Progenitor cell of endocrine pancreas (in vitro differentiated cells): ENCODE measurements at regions not wholly inside any gene's neighbourhood (a gene's known extent, or its start where the extent isn't known, plus 50 kb on each side); places are given as distances from the start of the nearest gene placed in this dataset.

Source experiments
- DNase-seq: peaks from one replicate; pipeline ENCODE4 v3.0.0; 2021; ENCODE audit warnings: low spot score; ENCODE audit not compliant: unreplicated experiment
- H3K27ac Mint-ChIP-seq: 2 replicates; pipeline ENCODE4 v1.8.0; 2021; ENCODE audit warnings: mild to moderate bottlenecking, moderate library complexity, mixed read lengths
- H3K27me3 Mint-ChIP-seq: 2 replicates; pipeline ENCODE4 v1.8.0; 2021; ENCODE audit warnings: mixed read lengths
- H3K36me3 Mint-ChIP-seq: 2 replicates; pipeline ENCODE4 v1.8.0; 2022; ENCODE audit warnings: mixed read lengths; ENCODE audit not compliant: insufficient read depth
- H3K4me1 Mint-ChIP-seq: 2 replicates; pipeline ENCODE4 v1.8.0; 2021; ENCODE audit warnings: low read depth, mixed read lengths
- H3K4me3 Mint-ChIP-seq: 2 replicates; pipeline ENCODE4 v1.8.0; 2021; ENCODE audit warnings: low read depth, mild to moderate bottlenecking, moderate library complexity, mixed read lengths
- H3K9me3 Mint-ChIP-seq: 2 replicates; pipeline ENCODE4 v1.8.0; 2021; ENCODE audit warnings: low read depth, mixed read lengths
- CTCF ChIP-seq: fragments of 200-600 bp; sonication (generic); IDR thresholded peaks from one replicate; pipeline ENCODE4 v1.5.0; 2021; ENCODE audit warnings: antibody characterized with exemption, mild to moderate bottlenecking; ENCODE audit not compliant: unreplicated experiment

DNA sequence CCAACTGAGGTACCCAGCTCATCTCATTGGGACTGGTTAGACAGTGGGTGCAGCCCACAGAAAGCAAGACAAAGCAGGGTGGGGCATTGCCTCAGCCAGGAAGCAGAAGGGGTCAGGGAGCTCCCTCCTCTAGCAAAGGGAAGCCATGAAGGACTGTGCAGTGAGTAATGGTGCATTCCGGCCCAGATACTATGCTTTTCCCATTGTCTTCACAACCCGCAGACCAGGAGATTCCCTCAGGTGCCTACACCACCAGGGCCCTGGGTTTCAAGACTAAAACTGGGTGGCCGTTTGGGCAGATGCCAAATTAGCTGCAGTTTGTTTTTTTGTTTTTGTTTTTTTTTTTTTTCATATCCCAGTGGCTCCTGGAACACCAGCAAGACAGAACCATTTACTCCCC lies 235.3 kb downstream of the TACR3 start:
- H3K27ac Mint-ChIP-seq, result no peak overlapping the region
- H3K4me1 Mint-ChIP-seq, result no peaks in the 10 kb centered on the region
- no peak for DNase-seq
- H3K27me3 Mint-ChIP-seq, result no peaks in the 10 kb centered on the region
- no peaks in the 10 kb centered on the region for H3K36me3 Mint-ChIP-seq
- no peak overlapping the region for H3K4me3 Mint-ChIP-seq
- TF ChIP-seq CTCF, result no peak
- peaks cover 20% of the 10 kb centered on the region for H3K9me3 Mint-ChIP-seq

DNA sequence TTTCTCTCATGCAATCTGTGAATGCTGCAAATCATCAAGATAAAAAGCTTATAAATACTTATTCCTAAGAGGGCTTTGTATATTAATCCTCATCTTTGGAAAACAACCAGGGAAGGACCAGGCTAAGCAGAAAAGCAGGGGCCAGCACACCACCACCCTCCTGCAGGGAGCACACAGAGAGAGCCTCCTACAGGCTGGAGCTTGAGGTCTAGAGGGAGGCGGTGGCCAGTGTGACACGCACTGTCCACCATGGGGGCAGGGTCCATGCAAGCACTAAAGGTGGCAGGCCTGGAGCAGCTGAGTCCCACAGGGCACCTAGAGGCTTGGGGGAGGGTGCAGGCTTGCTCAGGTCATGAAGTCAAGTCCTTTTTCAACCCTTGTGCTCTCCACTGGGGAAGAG lies 236.9 kb downstream of the TACR3 start:
- no peaks in the 10 kb centered on the region for H3K27me3 Mint-ChIP-seq
- TF ChIP-seq CTCF, result no peak
- no peak overlapping the region for H3K4me3 Mint-ChIP-seq
- peaks cover 7% of the 10 kb centered on the region for H3K4me1 Mint-ChIP-seq
- no peak overlapping the region for H3K27ac Mint-ChIP-seq
- no peak for DNase-seq
- peaks cover 20% of the 10 kb centered on the region for H3K9me3 Mint-ChIP-seq
- H3K36me3 Mint-ChIP-seq, result no peaks in the 10 kb centered on the region

DNA sequence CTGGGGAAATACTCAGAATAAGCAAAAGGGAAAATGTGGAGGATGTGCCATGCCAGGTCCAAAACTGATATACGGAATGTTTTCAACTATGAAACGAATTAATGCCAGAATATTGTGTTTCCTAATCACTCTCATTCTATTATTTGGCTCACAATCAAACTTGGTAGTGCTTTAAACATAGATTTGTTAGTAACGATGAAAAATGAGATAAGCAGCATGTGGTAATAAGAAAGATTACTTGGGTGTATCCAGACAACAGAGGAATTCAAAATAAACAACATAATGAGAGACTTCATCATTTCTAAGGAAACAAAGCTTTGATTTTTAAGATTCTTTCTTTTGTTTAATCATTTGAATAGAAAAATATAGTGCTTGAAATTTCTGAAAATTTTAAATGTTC lies 237.3 kb downstream of the TACR3 start:
- Mint-ChIP-seq H3K4me3 (no peak overlapping the region), H3K36me3 (no peaks in the 10 kb centered on the region), H3K27me3 (no peaks in the 10 kb centered on the region), H3K9me3 (peaks cover 16% of the 10 kb centered on the region), H3K4me1 (peaks cover 7% of the 10 kb centered on the region), H3K27ac (no peak overlapping the region)
- no peak for DNase-seq
- no peak for TF ChIP-seq CTCF

- H3K4me3 Mint-ChIP-seq, result no peak overlapping the region
- TF ChIP-seq CTCF, result peak; percentile 8
- no peak overlapping the region for H3K27ac Mint-ChIP-seq
- no peak for DNase-seq
- H3K36me3 Mint-ChIP-seq, result no peaks in the 10 kb centered on the region
- no peaks in the 10 kb centered on the region for H3K27me3 Mint-ChIP-seq
- H3K9me3 Mint-ChIP-seq, result no peaks in the 10 kb centered on the region
- H3K4me1 Mint-ChIP-seq, result peaks cover 7% of the 10 kb centered on the region
Observed at GRCh38 chr4:103478734-103479133, 241.1 kb downstream of the TACR3 start.

DNA sequence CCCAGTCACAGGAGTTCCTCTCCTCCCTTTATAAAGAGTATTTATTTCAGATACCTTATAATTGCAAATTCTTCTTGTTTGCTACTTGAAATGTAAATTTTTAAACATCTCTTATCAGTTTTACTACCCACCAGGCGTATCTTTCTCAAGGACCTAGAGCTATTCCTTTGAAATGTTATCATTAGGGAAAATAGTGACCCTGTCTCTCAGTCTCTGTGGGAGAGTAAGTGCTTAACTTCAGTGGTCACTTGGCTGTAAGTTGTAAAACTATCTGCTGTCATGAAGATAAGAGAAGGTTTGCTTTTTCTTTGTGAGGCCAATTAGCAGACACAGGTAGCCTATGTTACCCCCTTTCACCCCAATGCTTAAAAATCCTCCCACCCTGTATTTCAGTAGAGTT lies 241.6 kb downstream of the TACR3 start:
- TF ChIP-seq CTCF, result no peak
- no peak overlapping the region for H3K4me3 Mint-ChIP-seq
- H3K27ac Mint-ChIP-seq, result peak overlapping the region; percentile 37
- no peaks in the 10 kb centered on the region for H3K9me3 Mint-ChIP-seq
- DNase-seq, result no peak
- no peaks in the 10 kb centered on the region for H3K27me3 Mint-ChIP-seq
- no peaks in the 10 kb centered on the region for H3K36me3 Mint-ChIP-seq
- H3K4me1 Mint-ChIP-seq, result peaks cover 7% of the 10 kb centered on the region

GRCh38 chr4:103457566-103457965 lies 259.4 kb upstream of the CENPE start:
- H3K27ac Mint-ChIP-seq, result no peak overlapping the region
- H3K4me3 Mint-ChIP-seq, result no peak overlapping the region
- no peaks in the 10 kb centered on the region for H3K9me3 Mint-ChIP-seq
- no peak for DNase-seq
- no peaks in the 10 kb centered on the region for H3K27me3 Mint-ChIP-seq
- no peaks in the 10 kb centered on the region for H3K36me3 Mint-ChIP-seq
- TF ChIP-seq CTCF, result no peak
- H3K4me1 Mint-ChIP-seq, result peaks cover 4% of the 10 kb centered on the region
